Endodermal cell (in vitro differentiated cells): ENCODE measurements at regions not wholly inside any gene's neighbourhood (a gene's known extent, or its start where the extent isn't known, plus 50 kb on each side); places are given as distances from the start of the nearest gene placed in this dataset.

ENCODE experiments used
- DNase-seq: peaks from one replicate; pipeline ENCODE4 v3.0.0-alpha.2; 2017
- H3K27ac ChIP-seq: 2 replicates; pipeline ENCODE4 v1.5.1; 2013; ENCODE audit warnings: mild to moderate bottlenecking, low read depth, low read length, moderate library complexity
- H3K27me3 ChIP-seq: 2 replicates; pipeline ENCODE4 v1.6.1; 2013; ENCODE audit warnings: mild to moderate bottlenecking, low read length, moderate library complexity; ENCODE audit not compliant: insufficient read depth, control insufficient read depth, poor library complexity, severe bottlenecking
- H3K36me3 ChIP-seq: 2 replicates; pipeline ENCODE4 v1.7.0; 2013; ENCODE audit warnings: mild to moderate bottlenecking, low read length, moderate library complexity; ENCODE audit not compliant: control insufficient read depth, insufficient read depth
- H3K4me1 ChIP-seq: one replicate; pipeline ENCODE4 v1.7.0; 2013; ENCODE audit warnings: low read length; ENCODE audit not compliant: control insufficient read depth, insufficient read depth
- H3K4me3 ChIP-seq: 2 replicates; pipeline ENCODE4 v1.5.1; 2013; ENCODE audit warnings: mild to moderate bottlenecking, low read length, moderate library complexity
- H3K9ac ChIP-seq: 2 replicates; pipeline ENCODE4 v1.6.1; 2013; ENCODE audit warnings: mild to moderate bottlenecking, low read length, moderate library complexity; ENCODE audit not compliant: poor library complexity, severe bottlenecking; ENCODE audit errors: extremely low read depth
- H3K9me3 ChIP-seq: 2 replicates; pipeline ENCODE4 v1.6.1; 2013; ENCODE audit warnings: mild to moderate bottlenecking, low read length, moderate library complexity; ENCODE audit not compliant: control insufficient read depth
- H3K27ac Mint-ChIP-seq: 2 replicates; pipeline ENCODE4 v1.8.0; 2020; ENCODE audit warnings: mixed read lengths
- H3K27me3 Mint-ChIP-seq: 2 replicates; pipeline ENCODE4 v1.8.0; 2021; ENCODE audit warnings: mild to moderate bottlenecking, mixed read lengths; ENCODE audit not compliant: insufficient read depth
- H3K36me3 Mint-ChIP-seq: 2 replicates; pipeline ENCODE4 v1.8.0; 2020; ENCODE audit warnings: low read depth, mixed read lengths
- H3K4me1 Mint-ChIP-seq: 2 replicates; pipeline ENCODE4 v1.8.0; 2020; ENCODE audit warnings: mixed read lengths
- H3K4me3 Mint-ChIP-seq: 2 replicates; pipeline ENCODE4 v1.8.0; 2020; ENCODE audit warnings: mild to moderate bottlenecking, moderate library complexity, mixed read lengths
- H3K9me3 Mint-ChIP-seq: 2 replicates; pipeline ENCODE4 v1.8.0; 2020; ENCODE audit warnings: mild to moderate bottlenecking, mixed read lengths
- WGBS, 2 experiments: methylation state at CpG; one replicate each; pipeline versions ENCODE4 v1.1.5 to v1.1.7; 2013; ENCODE audit warnings: missing lambda C conversion rate in 2 of 2, mixed read lengths in 1 of 2; ENCODE audit not compliant: insufficient coverage in 1 of 2, insufficient read length in 1 of 2; 5-methylcytosine and 5-hydroxymethylcytosine counted together
- TF ChIP-seq, protein P1 (sequence below): fragments of 200-600 bp; sonication (generic); conservative IDR thresholded peaks from 2 replicates; pipeline ENCODE4 v1.5.0; 2021; ENCODE audit warnings: antibody characterized with exemption, mild to moderate bottlenecking

DNA sequence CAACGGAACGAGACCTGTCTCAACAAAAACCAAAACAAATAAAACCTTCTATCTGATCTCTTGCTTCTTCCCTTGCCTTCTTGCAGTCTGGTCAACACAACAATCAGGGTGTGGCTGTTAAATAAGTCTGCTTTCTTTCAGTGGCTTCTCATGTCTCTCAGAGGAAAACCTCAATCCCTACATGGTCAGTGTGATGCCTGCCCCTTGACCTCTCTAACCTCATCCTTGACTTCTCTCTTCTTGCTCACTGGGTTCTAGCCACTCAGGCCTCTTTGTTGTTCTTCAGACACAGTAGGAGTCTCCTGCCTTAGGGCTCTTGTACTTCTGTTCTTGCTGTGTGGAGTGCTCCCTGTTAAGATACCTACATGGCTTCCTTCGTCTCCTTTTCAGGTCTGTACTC is 220.4 kb downstream of the SDHAF3 start:
- Histone ChIP-seq H3K4me3 (no peak overlapping the region), H3K9me3 (no peaks in the 10 kb centered on the region), H3K27ac (no peak overlapping the region), H3K36me3 (no peaks in the 10 kb centered on the region), H3K4me1 (no peaks in the 10 kb centered on the region), H3K27me3 (no peaks in the 10 kb centered on the region), H3K9ac (no peak overlapping the region)
- no peak overlapping the region for H3K27ac Mint-ChIP-seq
- no peak for DNase-seq
- H3K4me1 Mint-ChIP-seq: peaks cover 11% of the 10 kb centered on the region
- 83 to 93% methylated on average over 1 to 3 of the region's 3 CpGs for WGBS, 2 experiments
- H3K9me3 Mint-ChIP-seq: peaks cover 8% of the 10 kb centered on the region
- no peak overlapping the region for H3K4me3 Mint-ChIP-seq
- H3K36me3 Mint-ChIP-seq: no peaks in the 10 kb centered on the region
- TF ChIP-seq, protein P1, sequence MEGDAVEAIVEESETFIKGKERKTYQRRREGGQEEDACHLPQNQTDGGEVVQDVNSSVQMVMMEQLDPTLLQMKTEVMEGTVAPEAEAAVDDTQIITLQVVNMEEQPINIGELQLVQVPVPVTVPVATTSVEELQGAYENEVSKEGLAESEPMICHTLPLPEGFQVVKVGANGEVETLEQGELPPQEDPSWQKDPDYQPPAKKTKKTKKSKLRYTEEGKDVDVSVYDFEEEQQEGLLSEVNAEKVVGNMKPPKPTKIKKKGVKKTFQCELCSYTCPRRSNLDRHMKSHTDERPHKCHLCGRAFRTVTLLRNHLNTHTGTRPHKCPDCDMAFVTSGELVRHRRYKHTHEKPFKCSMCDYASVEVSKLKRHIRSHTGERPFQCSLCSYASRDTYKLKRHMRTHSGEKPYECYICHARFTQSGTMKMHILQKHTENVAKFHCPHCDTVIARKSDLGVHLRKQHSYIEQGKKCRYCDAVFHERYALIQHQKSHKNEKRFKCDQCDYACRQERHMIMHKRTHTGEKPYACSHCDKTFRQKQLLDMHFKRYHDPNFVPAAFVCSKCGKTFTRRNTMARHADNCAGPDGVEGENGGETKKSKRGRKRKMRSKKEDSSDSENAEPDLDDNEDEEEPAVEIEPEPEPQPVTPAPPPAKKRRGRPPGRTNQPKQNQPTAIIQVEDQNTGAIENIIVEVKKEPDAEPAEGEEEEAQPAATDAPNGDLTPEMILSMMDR: no peak
- peaks cover 3% of the 10 kb centered on the region for H3K27me3 Mint-ChIP-seq

DNA sequence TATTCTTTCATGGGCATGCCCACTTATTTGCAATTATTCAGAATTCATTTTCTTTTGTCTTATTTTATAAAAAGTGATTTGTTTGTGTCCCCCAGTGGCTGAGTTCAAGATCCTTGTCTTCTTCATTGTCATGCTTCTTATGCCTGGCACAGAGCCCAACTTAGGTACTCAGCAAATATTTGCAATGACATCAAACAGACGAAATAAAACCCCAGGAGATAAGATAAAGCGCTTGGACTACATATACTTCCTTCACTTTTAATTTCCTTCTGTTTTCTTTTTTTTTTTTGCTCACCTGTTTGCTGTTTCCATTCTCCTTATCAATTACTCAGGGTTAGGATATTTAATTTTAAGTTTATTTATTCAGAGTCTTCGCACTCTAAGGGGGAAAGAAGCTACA is 225.0 kb downstream of the SDHAF3 start:
- H3K27me3 Mint-ChIP-seq: peaks cover 3% of the 10 kb centered on the region
- H3K27ac Mint-ChIP-seq: no peak overlapping the region
- H3K27me3 ChIP-seq: no peaks in the 10 kb centered on the region
- no peak overlapping the region for H3K27ac ChIP-seq
- H3K9me3 Mint-ChIP-seq: no peaks in the 10 kb centered on the region
- TF ChIP-seq, protein P1: no peak
- H3K4me3 ChIP-seq: no peak overlapping the region
- no peak for DNase-seq
- H3K4me1 ChIP-seq: no peaks in the 10 kb centered on the region
- H3K9me3 ChIP-seq: no peaks in the 10 kb centered on the region
- H3K9ac ChIP-seq: no peak overlapping the region
- H3K4me3 Mint-ChIP-seq: no peak overlapping the region
- H3K4me1 Mint-ChIP-seq: peaks cover 13% of the 10 kb centered on the region
- no peaks in the 10 kb centered on the region for H3K36me3 ChIP-seq
- H3K36me3 Mint-ChIP-seq: no peaks in the 10 kb centered on the region
- 72 to 100% methylated on average over 1 to 2 of the region's 3 CpGs for WGBS, 2 experiments

DNA sequence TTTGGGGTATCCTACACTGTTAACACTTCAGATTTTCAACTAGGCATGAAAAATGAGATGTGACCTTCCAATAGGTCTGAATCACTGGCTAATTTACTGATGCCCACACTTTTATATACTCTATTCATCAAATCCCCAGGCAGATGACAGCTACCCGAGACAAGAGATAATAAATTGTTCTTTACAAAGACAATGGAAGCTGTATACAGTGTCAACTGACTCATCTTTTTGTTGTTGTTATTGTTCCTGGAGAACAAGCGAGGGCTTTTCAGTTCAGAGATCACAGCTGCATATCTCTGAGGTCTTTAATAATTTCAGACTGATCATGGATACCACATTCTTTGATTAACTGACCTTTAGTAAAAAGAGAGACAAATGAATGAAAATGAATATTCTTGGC is 228.9 kb downstream of the SDHAF3 start:
- H3K27ac Mint-ChIP-seq: no peak overlapping the region
- H3K4me3 ChIP-seq: no peak overlapping the region
- no peaks in the 10 kb centered on the region for H3K27me3 Mint-ChIP-seq
- 89 to 90% methylated on average over 1 to 2 of the region's 2 CpGs for WGBS, 2 experiments
- peaks cover 5% of the 10 kb centered on the region for H3K9me3 Mint-ChIP-seq
- no peaks in the 10 kb centered on the region for H3K36me3 ChIP-seq
- no peaks in the 10 kb centered on the region for H3K9me3 ChIP-seq
- H3K9ac ChIP-seq: no peak overlapping the region
- peaks cover 12% of the 10 kb centered on the region for H3K4me1 Mint-ChIP-seq
- no peak overlapping the region for H3K27ac ChIP-seq
- DNase-seq: no peak
- no peak overlapping the region for H3K4me3 Mint-ChIP-seq
- H3K27me3 ChIP-seq: no peaks in the 10 kb centered on the region
- no peaks in the 10 kb centered on the region for H3K4me1 ChIP-seq
- TF ChIP-seq, protein P1: no peak
- no peaks in the 10 kb centered on the region for H3K36me3 Mint-ChIP-seq
